ENCODE measurements at regions not wholly inside any gene's neighbourhood (a gene's known extent, or its start where the extent isn't known, plus 50 kb on each side); places are given as distances from the start of the nearest gene placed in this dataset.

- DNase-seq (ENCODE audit: low spot score), result peak; percentile 79
These were observed 50.7 kb upstream of the PAIP2B start for GRCh38 chr2:71277536-71278103.

- DNase-seq (ENCODE audit: low spot score), result no peak
These were observed 50.2 kb upstream of the PAIP2B start for GRCh38 chr2:71277147-71277475.

- peak; percentile 92 for DNase-seq (ENCODE audit: low spot score)
These were observed 49.6 kb upstream of the PAIP2B start for GRCh38 chr2:71276311-71277146.
